HepG2 (cell line): ENCODE measurements at regions not wholly inside any gene's neighbourhood (a gene's known extent, or its start where the extent isn't known, plus 50 kb on each side); places are given as distances from the start of the nearest gene placed in this dataset.

Source experiments
- ATAC-seq: fragments of 200-7000 bp; cut with Tn5 transposase; 3 replicates; pipeline ENCODE4 v1.9.1; 2020; ENCODE audit warnings: mild to moderate bottlenecking, moderate library complexity
- BruUV-seq: library from RNA; stranded (reverse); fragments of 400-500 nt; replicated peaks from 2 replicates; lab custom pipeline; 2021; lab: Mats Ljungman, UMichigan
- CTCF ChIA-PET: fragments of 300-600 bp; formaldehyde crosslinking; extraction: SDS; loops from one replicate; lab custom pipeline; 2021; ENCODE audit warnings: low total read pairs, inconsistent platforms, low intra/inter-chr PET ratio; lab: Yijun Ruan, JAX
- POLR2A ChIA-PET: fragments of 350-600 bp; sonication (Branson Sonifier 250); formaldehyde crosslinking; loops from one replicate; lab custom pipeline; 2020; ENCODE audit warnings: antibody characterized with exemption, inconsistent platforms; lab: Yijun Ruan, JAX
- DNase-seq: peaks from one replicate; pipeline ENCODE4 v3.0.0-alpha.2; 2015; ENCODE audit warnings: low spot score
- FAIRE-seq: peaks from 3 replicates; lab custom pipeline; 2011; peaks lifted over from hg19 to GRCh38; lab: Jason Lieb, UNC
- H2AFZ ChIP-seq: one replicate; pipeline ENCODE4 v1.6.1; 2011; ENCODE audit warnings: low read length, inconsistent platforms
- H3K27ac ChIP-seq: fragments of 300-600 bp; 3 replicates; pipeline ENCODE4 v1.8.0; 2011; ENCODE audit warnings: mixed run types, mild to moderate bottlenecking, mixed read lengths, low read length, inconsistent platforms; ENCODE audit not compliant: insufficient read depth; ENCODE audit errors: extremely low read length
- H3K27me3 ChIP-seq, 2 experiments: fragments of 200-600 bp in 1 of 2; 2 replicates in 1 of 2; 3 replicates in 1 of 2; pipeline versions ENCODE4 v1.6.0 to v1.8.0; 2011; ENCODE audit warnings: low read length in 2 of 2, mild to moderate bottlenecking in 2 of 2, moderate library complexity in 2 of 2, inconsistent platforms in 1 of 2; ENCODE audit not compliant: insufficient read depth in 2 of 2, control insufficient read depth in 1 of 2
- H3K36me3 ChIP-seq, 2 experiments: fragments of 200-600 bp in 1 of 2; replicated peaks in 1 of 2; 2 replicates in 1 of 2; 3 replicates in 1 of 2; pipeline versions ENCODE4 v1.5.1 to v1.8.0; 2011; ENCODE audit warnings: low read length in 2 of 2, inconsistent platforms in 1 of 2; ENCODE audit not compliant: insufficient read depth in 2 of 2, control insufficient read depth in 1 of 2
- H3K4me1 ChIP-seq: 2 replicates; pipeline ENCODE4 v1.5.1; 2012; ENCODE audit warnings: low read length, inconsistent platforms; ENCODE audit not compliant: insufficient read depth
- H3K4me2 ChIP-seq: 2 replicates; pipeline ENCODE4 v1.6.0; 2011; ENCODE audit warnings: low read depth, low read length, inconsistent platforms
- H3K4me3 ChIP-seq, 3 experiments: fragments of 200-600 bp in 1 of 3; sonication (generic), shearing (Covaris generic) in 1 of 3; replicated peaks in 1 of 3; 2 replicates each; pipeline ENCODE4 v1.5.1; 2011 to 2016; ENCODE audit warnings: low read length in 3 of 3, inconsistent platforms in 2 of 3, low read depth in 2 of 3, mild to moderate bottlenecking in 2 of 3, control low read depth in 1 of 3, mixed read lengths in 1 of 3; ENCODE audit not compliant: insufficient read depth in 1 of 3
- H3K79me2 ChIP-seq: one replicate; pipeline ENCODE4 v1.6.1; 2011; ENCODE audit warnings: low read length, inconsistent platforms; ENCODE audit not compliant: insufficient read depth
- H3K9ac ChIP-seq: 2 replicates; pipeline ENCODE4 v1.6.0; 2011; ENCODE audit warnings: mild to moderate bottlenecking, low read depth, low read length, inconsistent platforms; ENCODE audit not compliant: insufficient read depth
- H3K9me3 ChIP-seq: 2 replicates; pipeline ENCODE4 v1.5.1; 2012; ENCODE audit warnings: mild to moderate bottlenecking, low read length
- H4K20me1 ChIP-seq: 2 replicates; pipeline ENCODE4 v1.6.0; 2011; ENCODE audit warnings: inconsistent platforms, mild to moderate bottlenecking, low read length, moderate library complexity; ENCODE audit not compliant: insufficient read depth
- ARNT ChIP-seq: fragments of 450-650 bp; IDR thresholded peaks from 2 replicates; pipeline ENCODE4 v1.6.1; 2017
- CHD4 ChIP-seq: fragments of 200-600 bp; sonication (generic); IDR thresholded peaks from 2 replicates; pipeline ENCODE4 v1.7.0; 2017; ENCODE audit warnings: mild to moderate bottlenecking, low read length, borderline replicate concordance
- FOSL1 ChIP-seq: sonication (generic); formaldehyde crosslinking; IDR thresholded peaks from 2 replicates; pipeline ENCODE4 v1.9.0; 2021; ENCODE audit warnings: missing genetic modification reagents, borderline replicate concordance
- MEF2D ChIP-seq: sonication (generic); formaldehyde crosslinking; IDR thresholded peaks from 2 replicates; pipeline ENCODE4 v1.5.1; 2020; ENCODE audit warnings: mild to moderate bottlenecking, missing genetic modification reagents
- MXD1 ChIP-seq: sonication (generic); formaldehyde crosslinking; IDR thresholded peaks from 2 replicates; pipeline ENCODE4 v1.4.0; 2020; ENCODE audit warnings: mild to moderate bottlenecking, missing genetic modification reagents
- NFE2L2 ChIP-seq: fragments of 150-350 bp; IDR thresholded peaks from 2 replicates; pipeline ENCODE4 v1.6.1; 2014; ENCODE audit warnings: low read length
- PAF1 ChIP-seq: IDR thresholded peaks from 2 replicates; pipeline ENCODE4 v1.6.1; 2016; ENCODE audit warnings: missing genetic modification reagents, missing compliant biosample characterization
- RBM22 ChIP-seq: fragments of 200-400 bp; formaldehyde crosslinking; optimal IDR thresholded peaks from 2 replicates; pipeline ENCODE3; 2017; ENCODE audit warnings: mild to moderate bottlenecking, low read length, moderate library complexity
- SKIL ChIP-seq: sonication (generic); formaldehyde crosslinking; IDR thresholded peaks from 2 replicates; pipeline ENCODE4 v1.8.0; 2022; ENCODE audit warnings: missing genetic modification reagents, mild to moderate bottlenecking, moderate library complexity, borderline replicate concordance
- TEAD2 ChIP-seq: sonication (generic); formaldehyde crosslinking; IDR thresholded peaks from 2 replicates; pipeline ENCODE4 v1.9.0; 2021; ENCODE audit warnings: missing genetic modification reagents
- ZBTB34 ChIP-seq: sonication (generic); formaldehyde crosslinking; IDR thresholded peaks from 2 replicates; pipeline ENCODE4 v1.8.0; 2022; ENCODE audit warnings: mild to moderate bottlenecking, missing genetic modification reagents
- ZNF251 ChIP-seq: sonication (generic); formaldehyde crosslinking; IDR thresholded peaks from 2 replicates; pipeline ENCODE4 v1.9.0; 2021; ENCODE audit warnings: mild to moderate bottlenecking, missing genetic modification reagents
- ZNF30 ChIP-seq: sonication (generic); formaldehyde crosslinking; IDR thresholded peaks from 2 replicates; pipeline ENCODE4 v1.5.0; 2020; ENCODE audit warnings: mild to moderate bottlenecking, missing genetic modification reagents
- ZNF33B ChIP-seq: sonication (generic); formaldehyde crosslinking; IDR thresholded peaks from 2 replicates; pipeline ENCODE4 v1.5.1; 2020; ENCODE audit warnings: mild to moderate bottlenecking, missing genetic modification reagents
- ZNF557 ChIP-seq: sonication (generic); formaldehyde crosslinking; IDR thresholded peaks from 2 replicates; pipeline ENCODE4 v1.4.0; 2020; ENCODE audit warnings: missing genetic modification reagents
- ZNF691 ChIP-seq: sonication (generic); formaldehyde crosslinking; IDR thresholded peaks from 2 replicates; pipeline ENCODE4 v1.4.0; 2020; ENCODE audit warnings: missing genetic modification reagents, low read depth, mild to moderate bottlenecking, borderline replicate concordance
- whole genome bisulfite sequencing: methylation state at CpG from one replicate; pipeline ENCODE4 v1.1.6; 2017; ENCODE audit warnings: low lambda C conversion rate; 5-methylcytosine and 5-hydroxymethylcytosine counted together
- in situ Hi-C: cut with HindIII; loops from 2 replicates; pipeline ENCODE4 v1.10.0; 2017; ENCODE audit warnings: low pct_unique_long_range_greater_than_20kb; ENCODE audit not compliant: extremely low pct_ligation_motif_present
- intact Hi-C: fragments of 100-400 bp; cut with micrococcal nuclease; formaldehyde crosslinking; loops from one replicate; pipeline ENCODE4 v1.10.0; 2022; ENCODE audit not compliant: unreplicated experiment
- TF ChIP-seq, protein P1 (sequence below): sonication (generic); formaldehyde crosslinking; IDR thresholded peaks from 2 replicates; pipeline ENCODE4 v1.8.1; 2022; ENCODE audit warnings: mild to moderate bottlenecking, missing genetic modification reagents
- TF ChIP-seq, protein P2 (sequence below): fragments of 450-650 bp; IDR thresholded peaks from 2 replicates; pipeline ENCODE4 v1.6.1; 2017; ENCODE audit warnings: mild to moderate bottlenecking

DNA sequence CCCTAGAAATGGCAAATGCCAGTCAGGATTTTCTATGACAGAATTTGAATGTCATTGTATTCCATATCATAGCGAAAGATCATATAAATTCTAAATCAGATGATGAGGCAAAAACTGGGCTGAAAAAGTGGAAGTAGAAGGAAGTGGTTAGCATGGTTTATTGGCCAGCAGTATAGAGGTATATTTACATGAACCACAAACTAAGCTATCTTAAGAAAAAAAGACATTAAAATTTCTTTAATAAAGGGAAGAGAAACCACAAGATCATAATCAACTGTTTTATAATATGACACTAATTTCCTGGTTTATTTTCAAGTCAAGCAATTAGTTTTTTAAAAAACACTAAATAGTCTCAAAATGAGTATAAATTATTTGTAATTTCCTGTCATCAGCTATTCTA lies 123.2 kb upstream of the LRP1B start:
- no peak overlapping the region for H3K27ac ChIP-seq
- no peaks in the 10 kb centered on the region for H4K20me1 ChIP-seq
- no peak overlapping the region for H3K9ac ChIP-seq
- no TSS peak for BruUV-seq
- in situ Hi-C loops: no loop called here
- TF ChIP-seq ZNF251 (no peak), SKIL (no peak), CHD4 (no peak), ZNF557 (no peak), MEF2D (CRISPR knock-in tag) (no peak), PAF1 (CRISPR knock-in tag) (no peak), FOSL1 (no peak), TEAD2 (CRISPR knock-in tag) (no peak), ZNF30 (no peak), MXD1 (CRISPR knock-in tag) (no peak), NFE2L2 (no peak), ZBTB34 (CRISPR knock-in tag) (no peak), RBM22 (no peak), ZNF33B (CRISPR knock-in tag) (no peak), ZNF691 (no peak), ARNT (no peak)
- TF ChIP-seq, protein P1, sequence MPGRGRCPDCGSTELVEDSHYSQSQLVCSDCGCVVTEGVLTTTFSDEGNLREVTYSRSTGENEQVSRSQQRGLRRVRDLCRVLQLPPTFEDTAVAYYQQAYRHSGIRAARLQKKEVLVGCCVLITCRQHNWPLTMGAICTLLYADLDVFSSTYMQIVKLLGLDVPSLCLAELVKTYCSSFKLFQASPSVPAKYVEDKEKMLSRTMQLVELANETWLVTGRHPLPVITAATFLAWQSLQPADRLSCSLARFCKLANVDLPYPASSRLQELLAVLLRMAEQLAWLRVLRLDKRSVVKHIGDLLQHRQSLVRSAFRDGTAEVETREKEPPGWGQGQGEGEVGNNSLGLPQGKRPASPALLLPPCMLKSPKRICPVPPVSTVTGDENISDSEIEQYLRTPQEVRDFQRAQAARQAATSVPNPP: no peak
- TF ChIP-seq, protein P2, sequence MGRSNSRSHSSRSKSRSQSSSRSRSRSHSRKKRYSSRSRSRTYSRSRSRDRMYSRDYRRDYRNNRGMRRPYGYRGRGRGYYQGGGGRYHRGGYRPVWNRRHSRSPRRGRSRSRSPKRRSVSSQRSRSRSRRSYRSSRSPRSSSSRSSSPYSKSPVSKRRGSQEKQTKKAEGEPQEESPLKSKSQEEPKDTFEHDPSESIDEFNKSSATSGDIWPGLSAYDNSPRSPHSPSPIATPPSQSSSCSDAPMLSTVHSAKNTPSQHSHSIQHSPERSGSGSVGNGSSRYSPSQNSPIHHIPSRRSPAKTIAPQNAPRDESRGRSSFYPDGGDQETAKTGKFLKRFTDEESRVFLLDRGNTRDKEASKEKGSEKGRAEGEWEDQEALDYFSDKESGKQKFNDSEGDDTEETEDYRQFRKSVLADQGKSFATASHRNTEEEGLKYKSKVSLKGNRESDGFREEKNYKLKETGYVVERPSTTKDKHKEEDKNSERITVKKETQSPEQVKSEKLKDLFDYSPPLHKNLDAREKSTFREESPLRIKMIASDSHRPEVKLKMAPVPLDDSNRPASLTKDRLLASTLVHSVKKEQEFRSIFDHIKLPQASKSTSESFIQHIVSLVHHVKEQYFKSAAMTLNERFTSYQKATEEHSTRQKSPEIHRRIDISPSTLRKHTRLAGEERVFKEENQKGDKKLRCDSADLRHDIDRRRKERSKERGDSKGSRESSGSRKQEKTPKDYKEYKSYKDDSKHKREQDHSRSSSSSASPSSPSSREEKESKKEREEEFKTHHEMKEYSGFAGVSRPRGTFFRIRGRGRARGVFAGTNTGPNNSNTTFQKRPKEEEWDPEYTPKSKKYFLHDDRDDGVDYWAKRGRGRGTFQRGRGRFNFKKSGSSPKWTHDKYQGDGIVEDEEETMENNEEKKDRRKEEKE: no peak
- H2AFZ ChIP-seq: no peak overlapping the region
- no peak overlapping the region for H3K4me3 ChIP-seq
- no peaks in the 10 kb centered on the region for H3K4me1 ChIP-seq
- H3K36me3 ChIP-seq: no peaks in the 10 kb centered on the region
- no peaks in the 10 kb centered on the region for H3K79me2 ChIP-seq
- intact Hi-C loops: no loop called here
- WGBS: 3% methylated on average over 1 of the region's 1 CpG
- ATAC-seq (no peak), FAIRE-seq (no peak), DNase-seq (no peak)
- ChIA-PET POLR2A (no interaction called here), CTCF (no interaction called here)
- no peaks in the 10 kb centered on the region for H3K27me3 ChIP-seq
- H3K9me3 ChIP-seq: no peaks in the 10 kb centered on the region
- H3K4me2 ChIP-seq: no peak overlapping the region
